ENCODE measurements at regions not wholly inside any gene's neighbourhood (a gene's known extent, or its start where the extent isn't known, plus 50 kb on each side); places are given as distances from the start of the nearest gene placed in this dataset.

DNA sequence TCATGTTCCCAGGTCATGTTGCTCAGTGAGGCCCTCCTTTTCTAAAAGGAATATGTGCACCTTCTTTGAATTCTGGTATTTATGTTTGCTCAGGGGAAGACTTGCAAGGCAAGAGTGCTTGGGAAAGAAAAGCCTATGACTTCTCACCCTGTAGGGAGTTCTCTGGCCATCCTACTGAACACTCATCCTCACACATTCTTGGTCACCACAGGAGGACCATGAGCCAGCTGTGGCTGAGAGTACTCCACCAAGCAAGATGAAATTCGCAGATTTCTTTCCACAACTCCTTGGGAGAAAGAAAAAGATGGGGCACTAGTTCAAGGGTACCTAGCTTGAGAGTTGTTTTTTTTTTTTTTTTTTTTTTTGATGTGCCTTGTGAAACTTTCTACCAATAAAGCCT, 179.6 kb downstream of the FZD1 start:
- H3K27ac ChIP-seq, result no peak overlapping the region
- DNase-seq (ENCODE audit: low spot score in 2 of 2), result no peak
- no peak overlapping the region for H3K4me3 ChIP-seq
- H3K27me3 ChIP-seq, result no peaks in the 10 kb centered on the region
- H3K9me3 ChIP-seq, result peaks cover 6% of the 10 kb centered on the region
- no peaks in the 10 kb centered on the region for H3K36me3 ChIP-seq
- H3K4me1 ChIP-seq, result no peaks in the 10 kb centered on the region
- no peak for TF ChIP-seq POLR2A (IDR thresholded peaks at IDR 0.05)
- no peak for TF ChIP-seq POLR2AphosphoS5 (IDR thresholded peaks at IDR 0.05)
- TF ChIP-seq, protein P1, sequence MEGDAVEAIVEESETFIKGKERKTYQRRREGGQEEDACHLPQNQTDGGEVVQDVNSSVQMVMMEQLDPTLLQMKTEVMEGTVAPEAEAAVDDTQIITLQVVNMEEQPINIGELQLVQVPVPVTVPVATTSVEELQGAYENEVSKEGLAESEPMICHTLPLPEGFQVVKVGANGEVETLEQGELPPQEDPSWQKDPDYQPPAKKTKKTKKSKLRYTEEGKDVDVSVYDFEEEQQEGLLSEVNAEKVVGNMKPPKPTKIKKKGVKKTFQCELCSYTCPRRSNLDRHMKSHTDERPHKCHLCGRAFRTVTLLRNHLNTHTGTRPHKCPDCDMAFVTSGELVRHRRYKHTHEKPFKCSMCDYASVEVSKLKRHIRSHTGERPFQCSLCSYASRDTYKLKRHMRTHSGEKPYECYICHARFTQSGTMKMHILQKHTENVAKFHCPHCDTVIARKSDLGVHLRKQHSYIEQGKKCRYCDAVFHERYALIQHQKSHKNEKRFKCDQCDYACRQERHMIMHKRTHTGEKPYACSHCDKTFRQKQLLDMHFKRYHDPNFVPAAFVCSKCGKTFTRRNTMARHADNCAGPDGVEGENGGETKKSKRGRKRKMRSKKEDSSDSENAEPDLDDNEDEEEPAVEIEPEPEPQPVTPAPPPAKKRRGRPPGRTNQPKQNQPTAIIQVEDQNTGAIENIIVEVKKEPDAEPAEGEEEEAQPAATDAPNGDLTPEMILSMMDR (IDR thresholded peaks at IDR 0.05), result no peak
- no peak for TF ChIP-seq EP300 (IDR thresholded peaks at IDR 0.05)
- 78% methylated on average over 1 of the region's 1 CpG for WGBS

DNA sequence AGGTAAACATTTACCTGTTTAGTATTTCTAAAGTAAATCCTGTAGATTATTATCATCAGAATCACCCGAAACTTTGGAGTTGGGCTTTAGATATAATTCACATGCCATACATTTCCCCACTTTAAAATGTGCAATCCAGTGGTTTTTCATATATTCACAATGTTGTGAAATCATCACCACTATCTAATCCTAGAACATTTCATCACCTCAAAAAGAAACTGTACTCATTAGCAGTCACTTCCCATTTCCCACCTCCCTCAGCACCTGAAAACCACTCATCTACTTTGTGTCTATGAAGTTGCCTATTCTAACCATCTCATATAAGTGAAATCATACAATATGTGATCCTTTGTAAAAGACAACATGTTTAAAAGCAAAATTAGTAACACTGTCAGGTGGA, 182.6 kb downstream of the FZD1 start:
- Histone ChIP-seq H3K4me1 (no peaks in the 10 kb centered on the region), H3K27me3 (no peaks in the 10 kb centered on the region), H3K27ac (no peak overlapping the region), H3K36me3 (no peaks in the 10 kb centered on the region), H3K9me3 (peaks cover 6% of the 10 kb centered on the region), H3K4me3 (no peak overlapping the region)
- TF ChIP-seq POLR2AphosphoS5 (IDR thresholded peaks at IDR 0.05), result no peak
- no peak for TF ChIP-seq POLR2A (IDR thresholded peaks at IDR 0.05)
- no peak for TF ChIP-seq EP300 (IDR thresholded peaks at IDR 0.05)
- TF ChIP-seq, protein P1 (IDR thresholded peaks at IDR 0.05), result no peak
- 83% methylated on average over 1 of the region's 1 CpG for WGBS
- DNase-seq (ENCODE audit: low spot score in 2 of 2), result no peak

DNA sequence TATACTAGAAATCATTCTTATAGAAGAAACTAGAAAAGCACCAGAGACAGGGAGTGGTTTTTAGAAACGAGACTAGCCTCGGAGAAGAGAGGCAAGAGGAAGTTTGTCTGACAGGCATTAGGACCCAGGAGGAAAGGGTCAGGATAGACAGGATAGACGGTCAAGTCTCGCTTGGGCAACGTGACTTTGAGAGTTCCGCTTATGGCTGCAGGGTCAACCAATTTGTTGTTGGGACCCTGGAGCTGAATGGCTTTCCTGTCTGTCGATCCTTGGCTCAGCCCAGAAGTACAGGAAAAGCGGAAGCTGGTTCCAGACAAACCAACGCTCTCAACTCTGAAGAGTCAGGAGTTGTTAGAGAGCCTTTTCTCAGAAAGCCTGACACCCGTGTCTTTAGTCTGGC, 191.2 kb downstream of the FZD1 start:
- TF ChIP-seq POLR2AphosphoS5 (IDR thresholded peaks at IDR 0.05), result no peak
- TF ChIP-seq, protein P1 (IDR thresholded peaks at IDR 0.05), result no peak
- no peak for TF ChIP-seq EP300 (IDR thresholded peaks at IDR 0.05)
- no peak for TF ChIP-seq POLR2A (IDR thresholded peaks at IDR 0.05)

DNA sequence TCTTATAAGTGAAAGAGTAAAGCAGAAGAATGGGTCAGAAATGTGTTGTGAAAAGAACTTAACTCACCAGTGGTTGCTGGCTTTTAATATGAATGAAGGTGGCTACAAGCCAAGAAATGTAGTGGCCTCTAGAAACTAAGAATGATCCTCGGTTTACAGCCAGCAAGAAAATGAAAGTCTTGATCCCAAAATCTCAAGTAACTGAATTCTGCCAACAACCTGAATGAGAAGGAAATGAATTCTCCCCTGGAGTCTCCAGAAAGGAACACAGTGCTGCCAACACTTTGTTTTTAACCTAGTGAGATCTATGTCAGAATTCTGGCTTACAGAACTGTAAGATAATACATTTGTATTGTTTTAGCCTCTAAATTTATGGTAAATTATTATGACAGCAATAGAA, 193.0 kb downstream of the FZD1 start:
- H3K9me3 ChIP-seq, result no peaks in the 10 kb centered on the region
- TF ChIP-seq EP300 (IDR thresholded peaks at IDR 0.05), result no peak
- TF ChIP-seq POLR2A (IDR thresholded peaks at IDR 0.05), result no peak
- TF ChIP-seq, protein P1 (IDR thresholded peaks at IDR 0.05), result no peak
- TF ChIP-seq POLR2AphosphoS5 (IDR thresholded peaks at IDR 0.05), result no peak
- 79% methylated on average over 1 of the region's 1 CpG for WGBS
- no peaks in the 10 kb centered on the region for H3K27me3 ChIP-seq
- no peaks in the 10 kb centered on the region for H3K36me3 ChIP-seq
- H3K4me3 ChIP-seq, result no peak overlapping the region
- no peak overlapping the region for H3K27ac ChIP-seq
- no peaks in the 10 kb centered on the region for H3K4me1 ChIP-seq
- DNase-seq (ENCODE audit: low spot score in 2 of 2), result no peak

More for the DNA sequence above, 191.2 kb downstream of the FZD1 start:
- no peak for DNase-seq (ENCODE audit: low spot score in 2 of 2)
- WGBS, result 90% methylated on average over 10 of the region's 10 CpGs
- Histone ChIP-seq H3K27ac (no peak overlapping the region), H3K4me1 (no peaks in the 10 kb centered on the region), H3K36me3 (no peaks in the 10 kb centered on the region), H3K9me3 (no peaks in the 10 kb centered on the region), H3K4me3 (no peak overlapping the region), H3K27me3 (no peaks in the 10 kb centered on the region)

DNA sequence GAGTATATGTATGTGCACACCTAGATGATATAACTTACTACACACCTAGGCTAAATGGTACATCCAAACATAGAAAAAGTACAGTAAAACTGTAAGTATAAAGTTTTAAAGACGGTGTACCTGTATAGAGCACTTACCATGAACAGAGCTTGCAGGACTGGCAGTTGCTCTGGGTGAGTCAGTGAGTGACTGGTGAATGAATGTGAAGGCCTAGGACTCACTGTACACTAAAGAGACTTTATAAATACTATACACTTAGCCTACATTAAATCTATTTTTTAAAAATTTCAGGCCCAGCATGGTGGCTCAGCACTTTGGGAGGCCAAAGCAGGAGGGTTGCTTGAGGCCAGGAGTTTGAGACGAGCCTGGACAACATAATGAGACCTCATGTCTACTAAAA, 195.3 kb downstream of the FZD1 start:
- no peak for DNase-seq (ENCODE audit: low spot score in 2 of 2)
- H3K4me1 ChIP-seq, result no peaks in the 10 kb centered on the region
- WGBS, result 91% methylated on average over 2 of the region's 2 CpGs
- TF ChIP-seq EP300 (IDR thresholded peaks at IDR 0.05) (no peak), POLR2A (IDR thresholded peaks at IDR 0.05) (no peak), POLR2AphosphoS5 (IDR thresholded peaks at IDR 0.05) (no peak)
- TF ChIP-seq, protein P1 (IDR thresholded peaks at IDR 0.05), result no peak
- H3K9me3 ChIP-seq, result no peaks in the 10 kb centered on the region
- no peaks in the 10 kb centered on the region for H3K36me3 ChIP-seq
- no peak overlapping the region for H3K27ac ChIP-seq
- H3K27me3 ChIP-seq, result no peaks in the 10 kb centered on the region
- no peak overlapping the region for H3K4me3 ChIP-seq

Data from suprapubic skin (tissue), 4 donors.